Karpas-422 (cell line): ENCODE measurements at regions not wholly inside any gene's neighbourhood (a gene's known extent, or its start where the extent isn't known, plus 50 kb on each side); places are given as distances from the start of the nearest gene placed in this dataset.
A peak's percentile ranks its signal among the peaks of the same experiment; 100 is the strongest.

Experiments used
- DNase-seq: peaks from one replicate; pipeline ENCODE4 v3.0.0-alpha.2; 2015
- H2AFZ ChIP-seq: fragments of 200-600 bp; sonication (generic); 2 replicates; pipeline ENCODE4 v1.6.1; 2014; ENCODE audit warnings: antibody characterized with exemption, low read length, mixed read lengths
- H3K27ac ChIP-seq: fragments of 200-600 bp; sonication (generic); 2 replicates; pipeline ENCODE4 v1.5.1; 2014; ENCODE audit warnings: mild to moderate bottlenecking, low read length, moderate library complexity
- H3K27me3 ChIP-seq: fragments of 200-600 bp; sonication (generic); 2 replicates; pipeline ENCODE4 v1.6.1; 2014; ENCODE audit warnings: low read length, mixed read lengths
- H3K36me3 ChIP-seq: fragments of 200-600 bp; sonication (generic); 2 replicates; pipeline ENCODE4 v1.6.1; 2014; ENCODE audit warnings: low read length, mixed read lengths; ENCODE audit not compliant: insufficient read depth
- H3K4me1 ChIP-seq: fragments of 200-600 bp; sonication (generic); 2 replicates; pipeline ENCODE4 v1.6.1; 2014; ENCODE audit warnings: mild to moderate bottlenecking, low read length, mixed read lengths
- H3K4me2 ChIP-seq: fragments of 200-600 bp; sonication (generic); 2 replicates; pipeline ENCODE4 v1.6.1; 2014; ENCODE audit warnings: low read length, low read depth, mild to moderate bottlenecking; ENCODE audit not compliant: poor library complexity, severe bottlenecking
- H3K4me3 ChIP-seq: fragments of 200-600 bp; sonication (generic); 2 replicates; pipeline ENCODE4 v1.5.1; 2014; ENCODE audit warnings: mild to moderate bottlenecking, antibody characterized with exemption, low read length, mixed read lengths
- H3K79me2 ChIP-seq: fragments of 200-600 bp; sonication (generic); 2 replicates; pipeline ENCODE4 v1.6.1; 2014; ENCODE audit warnings: mild to moderate bottlenecking, low read length, mixed read lengths
- H3K9ac ChIP-seq: fragments of 200-600 bp; sonication (generic); 2 replicates; pipeline ENCODE4 v1.6.0; 2014; ENCODE audit warnings: low read length
- H3K9me2 ChIP-seq: fragments of 200-600 bp; sonication (generic), shearing (Covaris generic); replicated peaks from 2 replicates; pipeline ENCODE4 v1.6.0; 2014; ENCODE audit warnings: mild to moderate bottlenecking, low read length, moderate library complexity; ENCODE audit not compliant: insufficient read depth
- H3K9me3 ChIP-seq: fragments of 300-700, 200-600 bp; sonication (generic); 2 replicates; pipeline ENCODE4 v1.6.1; 2014; ENCODE audit warnings: low read length, mixed read lengths
- H4K20me1 ChIP-seq: fragments of 200-600 bp; sonication (generic); 2 replicates; pipeline ENCODE4 v1.6.1; 2014; ENCODE audit warnings: mild to moderate bottlenecking, antibody characterized with exemption, low read length, low read depth; ENCODE audit not compliant: insufficient read depth

- H3K4me3 ChIP-seq = no peak overlapping the region
- no peaks in the 10 kb centered on the region for H4K20me1 ChIP-seq
- no peaks in the 10 kb centered on the region for H3K9me2 ChIP-seq
- no peak overlapping the region for H3K9ac ChIP-seq
- no peak for DNase-seq
- no peaks in the 10 kb centered on the region for H3K9me3 ChIP-seq
- H3K27ac ChIP-seq = no peak overlapping the region
- no peaks in the 10 kb centered on the region for H3K4me1 ChIP-seq
- H2AFZ ChIP-seq = no peak overlapping the region
- H3K4me2 ChIP-seq = no peak overlapping the region
- H3K36me3 ChIP-seq = no peaks in the 10 kb centered on the region
- H3K79me2 ChIP-seq = no peaks in the 10 kb centered on the region
- H3K27me3 ChIP-seq = no peaks in the 10 kb centered on the region
Measured at GRCh38 chr10:36789974-36790373, 335.4 kb upstream of the ANKRD30A start.

- Histone ChIP-seq H3K27ac (no peak overlapping the region), H3K79me2 (no peaks in the 10 kb centered on the region), H3K9me3 (no peaks in the 10 kb centered on the region), H3K4me3 (no peak overlapping the region), H2AFZ (no peak overlapping the region), H3K4me1 (no peaks in the 10 kb centered on the region), H3K4me2 (no peak overlapping the region), H4K20me1 (no peaks in the 10 kb centered on the region), H3K9ac (no peak overlapping the region), H3K36me3 (no peaks in the 10 kb centered on the region), H3K9me2 (no peaks in the 10 kb centered on the region), H3K27me3 (no peaks in the 10 kb centered on the region)
- DNase-seq = no peak
Measured at GRCh38 chr10:36788152-36788551, 337.2 kb upstream of the ANKRD30A start.

- Histone ChIP-seq H3K9ac (no peak overlapping the region), H3K9me3 (no peaks in the 10 kb centered on the region), H2AFZ (no peak overlapping the region), H3K36me3 (no peaks in the 10 kb centered on the region), H3K79me2 (no peaks in the 10 kb centered on the region), H3K4me2 (no peak overlapping the region), H3K27me3 (no peaks in the 10 kb centered on the region), H3K27ac (no peak overlapping the region), H3K4me1 (no peaks in the 10 kb centered on the region), H3K4me3 (no peak overlapping the region), H3K9me2 (no peaks in the 10 kb centered on the region), H4K20me1 (no peaks in the 10 kb centered on the region)
- no peak for DNase-seq
Measured at GRCh38 chr10:36783400-36783799, 342.0 kb upstream of the ANKRD30A start.

- Histone ChIP-seq H3K4me2 (no peak overlapping the region), H2AFZ (no peak overlapping the region), H3K9me3 (no peaks in the 10 kb centered on the region), H3K4me1 (no peaks in the 10 kb centered on the region), H3K27ac (no peak overlapping the region), H3K9ac (no peak overlapping the region), H3K9me2 (no peaks in the 10 kb centered on the region), H3K79me2 (no peaks in the 10 kb centered on the region), H3K4me3 (no peak overlapping the region), H3K36me3 (no peaks in the 10 kb centered on the region), H4K20me1 (no peaks in the 10 kb centered on the region), H3K27me3 (no peaks in the 10 kb centered on the region)
- no peak for DNase-seq
Measured at GRCh38 chr10:36781570-36781969, 343.8 kb upstream of the ANKRD30A start.

GRCh38 chr10:36780158-36780557, 345.2 kb upstream of the ANKRD30A start:
- H3K4me3 ChIP-seq = no peak overlapping the region
- no peaks in the 10 kb centered on the region for H3K36me3 ChIP-seq
- no peak for DNase-seq
- no peak overlapping the region for H3K27ac ChIP-seq
- no peak overlapping the region for H2AFZ ChIP-seq
- no peaks in the 10 kb centered on the region for H4K20me1 ChIP-seq
- H3K9me3 ChIP-seq = no peaks in the 10 kb centered on the region
- no peak overlapping the region for H3K4me2 ChIP-seq
- no peaks in the 10 kb centered on the region for H3K27me3 ChIP-seq
- no peaks in the 10 kb centered on the region for H3K4me1 ChIP-seq
- H3K9me2 ChIP-seq = no peaks in the 10 kb centered on the region
- H3K9ac ChIP-seq = no peak overlapping the region
- no peaks in the 10 kb centered on the region for H3K79me2 ChIP-seq

GRCh38 chr10:36779238-36779846, 346.1 kb upstream of the ANKRD30A start:
- H3K4me3 ChIP-seq = no peak overlapping the region
- no peaks in the 10 kb centered on the region for H3K9me2 ChIP-seq
- H2AFZ ChIP-seq = no peak overlapping the region
- H3K9ac ChIP-seq = no peak overlapping the region
- no peaks in the 10 kb centered on the region for H3K4me1 ChIP-seq
- no peaks in the 10 kb centered on the region for H3K79me2 ChIP-seq
- DNase-seq = peak; percentile 68
- no peaks in the 10 kb centered on the region for H3K27me3 ChIP-seq
- H3K9me3 ChIP-seq = no peaks in the 10 kb centered on the region
- no peak overlapping the region for H3K27ac ChIP-seq
- H4K20me1 ChIP-seq = no peaks in the 10 kb centered on the region
- no peaks in the 10 kb centered on the region for H3K36me3 ChIP-seq
- H3K4me2 ChIP-seq = no peak overlapping the region

- Histone ChIP-seq H3K36me3 (no peaks in the 10 kb centered on the region), H3K9me2 (no peaks in the 10 kb centered on the region), H3K9me3 (no peaks in the 10 kb centered on the region), H3K9ac (no peak overlapping the region), H3K27ac (no peak overlapping the region), H3K4me2 (no peak overlapping the region), H3K4me1 (no peaks in the 10 kb centered on the region), H3K4me3 (no peak overlapping the region), H3K79me2 (no peaks in the 10 kb centered on the region), H4K20me1 (no peaks in the 10 kb centered on the region), H2AFZ (no peak overlapping the region), H3K27me3 (no peaks in the 10 kb centered on the region)
- no peak for DNase-seq
Measured at GRCh38 chr10:36778651-36779050, 346.7 kb upstream of the ANKRD30A start.

- Histone ChIP-seq H3K36me3 (no peaks in the 10 kb centered on the region), H3K9me3 (no peaks in the 10 kb centered on the region), H3K9me2 (no peaks in the 10 kb centered on the region), H4K20me1 (no peaks in the 10 kb centered on the region), H3K4me2 (no peak overlapping the region), H3K79me2 (no peaks in the 10 kb centered on the region), H3K4me1 (no peaks in the 10 kb centered on the region), H3K9ac (no peak overlapping the region), H3K4me3 (no peak overlapping the region), H3K27ac (no peak overlapping the region), H2AFZ (no peak overlapping the region), H3K27me3 (no peaks in the 10 kb centered on the region)
- DNase-seq = no peak
Measured at GRCh38 chr10:36773652-36774051, 351.7 kb upstream of the ANKRD30A start.

- Histone ChIP-seq H3K27me3 (no peaks in the 10 kb centered on the region), H3K4me2 (no peak overlapping the region), H3K4me1 (no peaks in the 10 kb centered on the region), H4K20me1 (no peaks in the 10 kb centered on the region), H2AFZ (no peak overlapping the region), H3K4me3 (no peak overlapping the region), H3K9me2 (no peaks in the 10 kb centered on the region), H3K27ac (no peak overlapping the region), H3K9ac (no peak overlapping the region), H3K36me3 (no peaks in the 10 kb centered on the region), H3K9me3 (no peaks in the 10 kb centered on the region), H3K79me2 (no peaks in the 10 kb centered on the region)
- DNase-seq = no peak
Measured at GRCh38 chr10:36771725-36772124, 353.7 kb upstream of the ANKRD30A start.
